MCF 10A (cell line): ENCODE measurements at regions not wholly inside any gene's neighbourhood (a gene's known extent, or its start where the extent isn't known, plus 50 kb on each side); places are given as distances from the start of the nearest gene placed in this dataset.
"Not testable (repeated sequence)": the region's sequence is repeated elsewhere in the genome, so short reads cannot be mapped to it uniquely, and the experiment has no call there.

Experiments used
- BruUV-seq: library from RNA; stranded (reverse); fragments of 400-500 nt; replicated peaks from 2 replicates; lab custom pipeline; 2021; lab: Mats Ljungman, UMichigan
- CTCF ChIA-PET: fragments of 300-600 bp; sonication (Branson Sonifier 250); formaldehyde crosslinking; extraction: SDS; loops from one replicate; lab custom pipeline; 2021; ENCODE audit warnings: antibody characterized with exemption, inconsistent platforms; lab: Yijun Ruan, JAX
- POLR2A ChIA-PET: fragments of 300-600, 350-650 bp; sonication (Branson Sonifier 250); formaldehyde crosslinking; extraction: SDS; loops from one replicate; lab custom pipeline; 2020; ENCODE audit warnings: antibody characterized with exemption, inconsistent platforms; lab: Yijun Ruan, JAX
- DNase-seq: peaks from one replicate; pipeline ENCODE4 v3.0.0-alpha.2; 2018; ENCODE audit not compliant: unreplicated experiment
- H3K27ac Mint-ChIP-seq: one replicate; pipeline ENCODE4 v1.8.0; 2022; ENCODE audit warnings: mild to moderate bottlenecking, low read depth, mixed read lengths; ENCODE audit not compliant: unreplicated experiment
- H3K27me3 Mint-ChIP-seq: one replicate; pipeline ENCODE4 v1.8.0; 2022; ENCODE audit warnings: mixed read lengths; ENCODE audit not compliant: insufficient read depth, unreplicated experiment
- H3K36me3 Mint-ChIP-seq: one replicate; pipeline ENCODE4 v1.8.0; 2022; ENCODE audit warnings: mild to moderate bottlenecking, moderate library complexity, mixed read lengths; ENCODE audit not compliant: insufficient read depth, unreplicated experiment
- H3K4me1 Mint-ChIP-seq: one replicate; pipeline ENCODE4 v1.8.0; 2022; ENCODE audit warnings: mixed read lengths; ENCODE audit not compliant: insufficient read depth, unreplicated experiment
- H3K4me3 Mint-ChIP-seq: one replicate; pipeline ENCODE4 v1.8.0; 2022; ENCODE audit warnings: mild to moderate bottlenecking, moderate library complexity, mixed read lengths; ENCODE audit not compliant: unreplicated experiment
- H3K9me3 Mint-ChIP-seq: one replicate; pipeline ENCODE4 v1.8.0; 2022; ENCODE audit warnings: mixed read lengths; ENCODE audit not compliant: unreplicated experiment
- intact Hi-C: fragments of 100-400 bp; cut with micrococcal nuclease; formaldehyde crosslinking; loops from 2 replicates; pipeline ENCODE4 v1.14.1; 2022
- TF ChIP-seq, protein P1 (sequence below): fragments of 200-600 bp; IDR thresholded peaks from one replicate; pipeline ENCODE4 v1.8.0; 2022; ENCODE audit warnings: antibody characterized with exemption, mild to moderate bottlenecking; ENCODE audit not compliant: unreplicated experiment

GRCh38 chr7:150060259-150061221 is 186.8 kb downstream of the ATP6V0E2 start:
- intact Hi-C loops, H3K4me3 Mint-ChIP-seq, DNase-seq, H3K36me3 Mint-ChIP-seq, CTCF ChIA-PET, H3K27me3 Mint-ChIP-seq, H3K9me3 Mint-ChIP-seq, BruUV-seq, H3K27ac Mint-ChIP-seq, H3K4me1 Mint-ChIP-seq, POLR2A ChIA-PET: not testable (repeated sequence)
- TF ChIP-seq, protein P1, sequence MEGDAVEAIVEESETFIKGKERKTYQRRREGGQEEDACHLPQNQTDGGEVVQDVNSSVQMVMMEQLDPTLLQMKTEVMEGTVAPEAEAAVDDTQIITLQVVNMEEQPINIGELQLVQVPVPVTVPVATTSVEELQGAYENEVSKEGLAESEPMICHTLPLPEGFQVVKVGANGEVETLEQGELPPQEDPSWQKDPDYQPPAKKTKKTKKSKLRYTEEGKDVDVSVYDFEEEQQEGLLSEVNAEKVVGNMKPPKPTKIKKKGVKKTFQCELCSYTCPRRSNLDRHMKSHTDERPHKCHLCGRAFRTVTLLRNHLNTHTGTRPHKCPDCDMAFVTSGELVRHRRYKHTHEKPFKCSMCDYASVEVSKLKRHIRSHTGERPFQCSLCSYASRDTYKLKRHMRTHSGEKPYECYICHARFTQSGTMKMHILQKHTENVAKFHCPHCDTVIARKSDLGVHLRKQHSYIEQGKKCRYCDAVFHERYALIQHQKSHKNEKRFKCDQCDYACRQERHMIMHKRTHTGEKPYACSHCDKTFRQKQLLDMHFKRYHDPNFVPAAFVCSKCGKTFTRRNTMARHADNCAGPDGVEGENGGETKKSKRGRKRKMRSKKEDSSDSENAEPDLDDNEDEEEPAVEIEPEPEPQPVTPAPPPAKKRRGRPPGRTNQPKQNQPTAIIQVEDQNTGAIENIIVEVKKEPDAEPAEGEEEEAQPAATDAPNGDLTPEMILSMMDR = peak; percentile 43

GRCh38 chr7:150063195-150063594 is 189.4 kb downstream of the ATP6V0E2 start:
- CTCF ChIA-PET = not testable (repeated sequence)

DNA sequence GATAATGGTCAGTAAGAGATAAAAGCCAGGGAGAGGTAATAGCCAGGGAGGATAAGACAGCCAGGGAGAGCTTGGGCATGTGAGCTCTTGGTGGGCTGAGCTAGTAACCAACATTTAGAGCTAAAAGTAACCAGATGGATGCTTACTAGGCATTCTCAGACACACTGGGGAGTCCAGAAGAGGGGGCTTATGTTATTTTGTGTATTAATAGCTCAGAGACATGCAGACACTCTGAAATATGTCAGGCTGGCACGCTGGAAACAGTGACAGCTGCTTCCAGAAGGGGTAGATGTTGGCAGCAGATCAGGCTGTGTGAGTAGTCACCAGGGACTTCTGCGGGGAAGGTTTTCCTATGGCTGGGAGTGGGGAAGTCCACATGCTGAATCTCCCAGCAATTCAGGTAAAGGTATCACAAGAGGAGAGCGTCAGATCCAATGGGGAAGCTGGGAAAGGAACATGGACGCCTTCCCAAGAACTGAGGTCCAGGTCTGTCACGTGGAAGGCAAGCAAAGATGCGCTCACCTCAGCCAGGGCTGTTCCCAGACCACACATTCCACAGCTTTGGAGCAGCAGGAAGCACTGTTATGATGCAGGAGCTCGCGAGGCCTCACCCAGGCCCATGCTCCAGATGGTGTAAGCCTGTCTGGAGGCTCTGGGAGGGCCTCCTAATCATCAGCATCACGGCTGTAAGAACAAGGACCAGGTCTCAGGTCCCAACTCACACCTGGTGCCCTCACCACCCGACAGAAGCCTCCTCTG is 196.0 kb downstream of the ATP6V0E2 start:
- intact Hi-C loops = not testable (repeated sequence)

More at GRCh38 chr7:150063195-150063594, 189.4 kb downstream of the ATP6V0E2 start:
- H3K4me3 Mint-ChIP-seq, H3K9me3 Mint-ChIP-seq, BruUV-seq, H3K27ac Mint-ChIP-seq, H3K36me3 Mint-ChIP-seq, H3K4me1 Mint-ChIP-seq, DNase-seq, H3K27me3 Mint-ChIP-seq, POLR2A ChIA-PET, intact Hi-C loops: not testable (repeated sequence)

GRCh38 chr7:150077543-150077942 is 203.8 kb downstream of the ATP6V0E2 start:
- intact Hi-C loops, H3K27ac Mint-ChIP-seq, DNase-seq, BruUV-seq, H3K4me3 Mint-ChIP-seq, CTCF ChIA-PET, H3K4me1 Mint-ChIP-seq, H3K9me3 Mint-ChIP-seq, POLR2A ChIA-PET, H3K36me3 Mint-ChIP-seq: not testable (repeated sequence)
- peaks cover 24% of the 10 kb centered on the region for H3K27me3 Mint-ChIP-seq

More for the DNA sequence above, 196.0 kb downstream of the ATP6V0E2 start:
- H3K36me3 Mint-ChIP-seq, H3K27ac Mint-ChIP-seq, DNase-seq, H3K4me3 Mint-ChIP-seq, H3K9me3 Mint-ChIP-seq, H3K27me3 Mint-ChIP-seq, H3K4me1 Mint-ChIP-seq, POLR2A ChIA-PET, BruUV-seq: not testable (repeated sequence)
- CTCF ChIA-PET = interaction anchor here (0.9 kb wide), 1 partner anchor 263 kb away, joined by 3 read pairs; no protein-coding TSS in a partner anchor

DNA sequence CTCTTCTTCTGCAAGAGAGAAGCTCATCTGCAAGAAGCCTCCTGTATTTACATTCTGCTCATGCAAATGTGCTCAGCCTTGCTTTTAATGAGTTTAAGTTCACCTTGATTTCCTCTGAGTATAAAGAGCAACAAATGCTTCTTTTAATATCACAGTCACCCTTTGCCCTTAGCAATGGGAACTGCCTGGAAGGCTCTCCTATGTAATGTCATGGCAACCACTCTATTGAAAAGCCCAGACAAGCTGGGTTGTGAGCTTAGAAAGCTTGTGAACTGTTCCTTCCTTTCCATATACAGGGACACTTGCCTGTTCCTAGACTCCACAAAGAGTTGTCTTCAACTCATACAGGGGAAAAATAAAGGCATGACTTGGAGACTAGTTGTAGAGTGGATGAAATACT is 208.1 kb downstream of the ATP6V0E2 start:
- H3K27ac Mint-ChIP-seq, H3K36me3 Mint-ChIP-seq, H3K4me3 Mint-ChIP-seq, POLR2A ChIA-PET, DNase-seq, intact Hi-C loops, H3K9me3 Mint-ChIP-seq, BruUV-seq, CTCF ChIA-PET, H3K4me1 Mint-ChIP-seq: not testable (repeated sequence)
- peaks cover 38% of the 10 kb centered on the region for H3K27me3 Mint-ChIP-seq

DNA sequence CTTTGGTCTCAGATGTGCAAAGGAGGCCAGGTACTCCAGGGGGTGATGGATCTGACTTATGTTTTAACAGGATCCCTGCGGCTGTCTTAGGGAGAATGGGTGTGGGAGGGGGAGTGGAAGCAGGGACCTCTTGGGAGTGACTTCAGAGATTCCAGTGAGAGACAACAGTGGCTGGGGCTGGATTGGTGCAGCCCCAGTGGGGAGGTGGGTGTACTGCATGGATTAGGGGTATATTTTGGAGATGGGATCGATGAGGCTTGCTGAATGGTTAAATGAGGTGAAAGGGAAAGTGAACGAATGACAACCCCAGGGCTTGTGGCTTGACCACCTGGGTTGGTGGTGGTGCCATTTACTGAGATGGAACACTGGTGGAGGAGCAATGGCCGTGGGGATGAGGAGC is 211.0 kb downstream of the ATP6V0E2 start:
- H3K4me1 Mint-ChIP-seq, DNase-seq, CTCF ChIA-PET, intact Hi-C loops, H3K36me3 Mint-ChIP-seq, POLR2A ChIA-PET, BruUV-seq, H3K4me3 Mint-ChIP-seq, H3K9me3 Mint-ChIP-seq, H3K27ac Mint-ChIP-seq: not testable (repeated sequence)
- peaks cover 32% of the 10 kb centered on the region for H3K27me3 Mint-ChIP-seq

DNA sequence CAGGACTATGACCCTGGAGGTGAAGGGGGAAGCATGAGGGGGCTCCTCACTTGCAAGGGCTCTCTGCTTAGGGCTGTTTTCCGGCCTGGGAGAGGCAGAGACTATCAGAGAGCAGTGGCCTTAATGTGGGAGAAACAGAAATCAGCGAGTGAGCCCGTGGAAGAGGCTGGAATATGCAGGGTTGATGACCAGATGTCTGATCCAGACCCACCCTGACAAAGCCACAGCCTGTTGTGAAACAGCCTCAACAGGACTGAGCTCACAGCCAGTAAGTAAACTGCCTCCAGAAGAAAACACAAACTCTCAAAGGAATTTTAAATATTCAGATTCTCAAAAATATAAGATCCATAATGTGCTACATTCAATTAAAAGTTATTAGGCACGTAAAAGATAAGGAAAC is 213.7 kb downstream of the ATP6V0E2 start:
- H3K36me3 Mint-ChIP-seq, CTCF ChIA-PET, BruUV-seq, H3K9me3 Mint-ChIP-seq, POLR2A ChIA-PET, H3K27ac Mint-ChIP-seq, H3K4me3 Mint-ChIP-seq, H3K4me1 Mint-ChIP-seq, intact Hi-C loops: not testable (repeated sequence)
- peak; percentile 42 for DNase-seq
- peaks cover 14% of the 10 kb centered on the region for H3K27me3 Mint-ChIP-seq

- CTCF ChIA-PET, H3K27ac Mint-ChIP-seq, BruUV-seq, H3K36me3 Mint-ChIP-seq, H3K9me3 Mint-ChIP-seq, H3K27me3 Mint-ChIP-seq, POLR2A ChIA-PET, intact Hi-C loops, H3K4me1 Mint-ChIP-seq, H3K4me3 Mint-ChIP-seq: not testable (repeated sequence)
- DNase-seq = peak; percentile 21
Observed at GRCh38 chr7:150089139-150089538, 215.4 kb downstream of the ATP6V0E2 start.
